D721Med (cell line): ENCODE measurements at regions not wholly inside any gene's neighbourhood (a gene's known extent, or its start where the extent isn't known, plus 50 kb on each side); places are given as distances from the start of the nearest gene placed in this dataset.

Source experiments
- DNase-seq: peaks from one replicate; pipeline ENCODE4 v3.0.0; 2011; ENCODE audit warnings: low spot score; ENCODE audit not compliant: insufficient read length
- FAIRE-seq: peaks from 2 replicates; lab custom pipeline; 2011; peaks lifted over from hg19 to GRCh38; lab: Jason Lieb, UNC
- CTCF ChIP-seq: IDR thresholded peaks from 2 replicates; pipeline ENCODE4 v1.5.1; 2012; ENCODE audit warnings: mild to moderate bottlenecking, control low read depth; ENCODE audit not compliant: insufficient read depth; ENCODE audit errors: missing control alignments

GRCh38 chr11:42098075-42098474 is 638.6 kb upstream of the LRRC4C start:
- DNase-seq, result no peak
- FAIRE-seq, result no peak
- no peak for TF ChIP-seq CTCF

DNA sequence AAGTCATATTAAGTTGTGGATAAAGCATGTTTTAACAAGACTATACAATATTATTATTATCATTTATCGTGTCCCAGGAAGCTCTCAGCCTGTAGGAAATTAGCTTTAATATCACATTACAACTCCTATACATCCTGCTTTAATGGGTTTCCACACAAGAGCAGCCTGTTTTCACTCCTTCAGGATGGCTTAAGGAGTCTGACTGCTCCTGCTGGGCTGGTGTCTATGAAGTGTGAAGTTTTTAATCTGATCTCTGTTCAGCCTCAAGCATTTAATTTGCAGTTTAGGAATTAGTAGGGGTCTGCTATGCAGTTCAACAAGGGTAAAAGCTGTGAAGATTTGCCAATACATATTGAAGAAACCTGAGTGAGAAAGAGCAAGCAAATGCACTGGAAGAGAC is 653.4 kb upstream of the LRRC4C start:
- TF ChIP-seq CTCF, result no peak
- FAIRE-seq (no peak), DNase-seq (no peak)

DNA sequence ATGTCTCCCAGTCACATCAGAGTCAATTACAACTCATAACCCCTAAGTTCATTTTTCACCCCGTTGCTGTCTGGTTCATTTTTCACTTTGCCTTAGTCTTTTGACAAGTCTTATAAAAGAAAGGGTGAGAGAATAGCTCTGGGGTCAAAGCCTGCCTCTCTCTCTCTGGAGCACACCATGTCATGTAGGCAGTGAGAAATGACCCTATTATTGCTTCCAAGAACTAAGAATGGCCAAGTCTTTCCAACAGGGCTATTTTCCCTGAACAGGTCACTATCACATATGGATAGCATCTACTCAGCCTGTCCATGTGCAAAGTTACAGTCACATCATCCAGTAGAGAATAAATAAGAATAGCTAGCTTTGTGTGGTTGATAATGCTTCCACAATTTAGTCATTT is 655.5 kb upstream of the LRRC4C start:
- no peak for FAIRE-seq
- TF ChIP-seq CTCF, result no peak
- DNase-seq, result no peak

GRCh38 chr11:42138454-42138853 is 679.0 kb upstream of the LRRC4C start:
- no peak for FAIRE-seq
- DNase-seq, result no peak
- no peak for TF ChIP-seq CTCF

DNA sequence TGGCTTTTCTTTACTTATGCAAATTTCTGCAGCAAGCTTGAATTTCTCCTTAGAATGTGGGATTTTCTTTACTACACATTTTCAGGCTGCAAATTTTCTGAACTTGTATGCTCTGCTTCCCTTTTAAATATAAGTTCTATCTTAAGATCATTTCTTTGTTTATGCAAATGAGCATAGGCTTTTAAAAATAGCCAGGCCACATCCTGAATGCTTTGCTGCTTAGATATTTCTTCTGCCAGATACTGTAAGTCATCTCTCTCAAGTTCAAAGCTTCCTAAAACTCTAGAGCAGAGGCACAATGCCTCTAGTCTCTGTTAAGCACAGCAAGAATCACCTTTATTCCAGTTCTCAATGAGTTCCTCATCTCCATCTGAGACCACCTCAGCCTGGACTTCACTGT is 685.9 kb upstream of the LRRC4C start:
- TF ChIP-seq CTCF, result no peak
- DNase-seq (no peak), FAIRE-seq (no peak)

GRCh38 chr11:42161886-42162285 is 702.4 kb upstream of the LRRC4C start:
- TF ChIP-seq CTCF, result no peak

DNA sequence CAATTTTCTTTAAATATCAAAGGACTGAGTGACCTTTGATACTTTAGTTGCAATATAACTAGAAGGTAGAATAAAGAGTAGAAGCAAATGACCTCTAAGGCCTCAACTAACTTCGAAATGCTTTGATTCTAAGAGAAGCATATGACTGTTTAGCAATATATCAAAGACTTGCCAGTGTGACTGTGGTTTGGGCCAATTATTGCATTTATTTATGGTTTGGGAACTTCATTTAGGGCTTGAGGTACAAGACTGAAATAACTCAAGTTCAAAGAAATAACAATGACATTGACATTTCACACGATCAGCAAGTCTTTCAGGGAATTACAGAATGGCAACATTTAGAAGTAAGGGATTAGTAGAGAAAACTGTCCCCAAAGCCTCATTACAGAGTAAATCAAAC is 709.7 kb upstream of the LRRC4C start:
- no peak for DNase-seq
- FAIRE-seq, result no peak
- TF ChIP-seq CTCF, result no peak

More at GRCh38 chr11:42161886-42162285, 702.4 kb upstream of the LRRC4C start:
- FAIRE-seq (no peak), DNase-seq (no peak)
